HL-60 (cell line): ENCODE measurements at regions not wholly inside any gene's neighbourhood (a gene's known extent, or its start where the extent isn't known, plus 50 kb on each side); places are given as distances from the start of the nearest gene placed in this dataset.

ENCODE experiments used
- DNase-seq, 2 experiments: peaks; one replicate each; pipeline ENCODE4 v3.0.0-alpha.2; 2010 to 2020; ENCODE audit warnings: low read depth in 1 of 2, low spot score in 1 of 2
- H3K27ac ChIP-seq: fragments of 250-450 bp; sonication (Bioruptor Pico); replicated peaks from 2 replicates; pipeline ENCODE4 v1.5.1; 2020; ENCODE audit warnings: mild to moderate bottlenecking, moderate library complexity
- H3K27me3 ChIP-seq: fragments of 250-450 bp; sonication (Bioruptor Pico); 2 replicates; pipeline ENCODE4 v1.5.1; 2021; ENCODE audit warnings: mild to moderate bottlenecking, moderate library complexity; ENCODE audit not compliant: insufficient read depth, poor library complexity, severe bottlenecking
- H3K4me3 ChIP-seq: replicated peaks from 2 replicates; pipeline ENCODE4 v1.5.1; 2011; ENCODE audit warnings: mild to moderate bottlenecking, control low read depth, low read length; ENCODE audit not compliant: insufficient read depth
- GABPA ChIP-seq: IDR thresholded peaks from 2 replicates; pipeline ENCODE4 v1.6.1; 2012; ENCODE audit warnings: low read depth
- POLR2AphosphoS5 ChIP-seq: IDR thresholded peaks from 2 replicates; pipeline ENCODE4 v1.6.1; 2012; ENCODE audit warnings: low read depth
- SPI1 ChIP-seq: IDR thresholded peaks from 2 replicates; pipeline ENCODE4 v1.6.1; 2012; ENCODE audit warnings: low read depth, mild to moderate bottlenecking, borderline replicate concordance
- TF ChIP-seq, protein P1 (sequence below): IDR thresholded peaks from 2 replicates; pipeline ENCODE4 v1.6.1; 2012; ENCODE audit warnings: low read depth; ENCODE audit not compliant: insufficient replicate concordance
- TF ChIP-seq, protein P2 (sequence below): IDR thresholded peaks from one replicate; pipeline ENCODE4 v1.5.1; 2011; ENCODE audit warnings: low read length, control low read depth, inconsistent platforms; ENCODE audit not compliant: insufficient read depth

- no peak for DNase-seq
- TF ChIP-seq, protein P1, sequence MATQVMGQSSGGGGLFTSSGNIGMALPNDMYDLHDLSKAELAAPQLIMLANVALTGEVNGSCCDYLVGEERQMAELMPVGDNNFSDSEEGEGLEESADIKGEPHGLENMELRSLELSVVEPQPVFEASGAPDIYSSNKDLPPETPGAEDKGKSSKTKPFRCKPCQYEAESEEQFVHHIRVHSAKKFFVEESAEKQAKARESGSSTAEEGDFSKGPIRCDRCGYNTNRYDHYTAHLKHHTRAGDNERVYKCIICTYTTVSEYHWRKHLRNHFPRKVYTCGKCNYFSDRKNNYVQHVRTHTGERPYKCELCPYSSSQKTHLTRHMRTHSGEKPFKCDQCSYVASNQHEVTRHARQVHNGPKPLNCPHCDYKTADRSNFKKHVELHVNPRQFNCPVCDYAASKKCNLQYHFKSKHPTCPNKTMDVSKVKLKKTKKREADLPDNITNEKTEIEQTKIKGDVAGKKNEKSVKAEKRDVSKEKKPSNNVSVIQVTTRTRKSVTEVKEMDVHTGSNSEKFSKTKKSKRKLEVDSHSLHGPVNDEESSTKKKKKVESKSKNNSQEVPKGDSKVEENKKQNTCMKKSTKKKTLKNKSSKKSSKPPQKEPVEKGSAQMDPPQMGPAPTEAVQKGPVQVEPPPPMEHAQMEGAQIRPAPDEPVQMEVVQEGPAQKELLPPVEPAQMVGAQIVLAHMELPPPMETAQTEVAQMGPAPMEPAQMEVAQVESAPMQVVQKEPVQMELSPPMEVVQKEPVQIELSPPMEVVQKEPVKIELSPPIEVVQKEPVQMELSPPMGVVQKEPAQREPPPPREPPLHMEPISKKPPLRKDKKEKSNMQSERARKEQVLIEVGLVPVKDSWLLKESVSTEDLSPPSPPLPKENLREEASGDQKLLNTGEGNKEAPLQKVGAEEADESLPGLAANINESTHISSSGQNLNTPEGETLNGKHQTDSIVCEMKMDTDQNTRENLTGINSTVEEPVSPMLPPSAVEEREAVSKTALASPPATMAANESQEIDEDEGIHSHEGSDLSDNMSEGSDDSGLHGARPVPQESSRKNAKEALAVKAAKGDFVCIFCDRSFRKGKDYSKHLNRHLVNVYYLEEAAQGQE: no peak
- TF ChIP-seq, protein P2, sequence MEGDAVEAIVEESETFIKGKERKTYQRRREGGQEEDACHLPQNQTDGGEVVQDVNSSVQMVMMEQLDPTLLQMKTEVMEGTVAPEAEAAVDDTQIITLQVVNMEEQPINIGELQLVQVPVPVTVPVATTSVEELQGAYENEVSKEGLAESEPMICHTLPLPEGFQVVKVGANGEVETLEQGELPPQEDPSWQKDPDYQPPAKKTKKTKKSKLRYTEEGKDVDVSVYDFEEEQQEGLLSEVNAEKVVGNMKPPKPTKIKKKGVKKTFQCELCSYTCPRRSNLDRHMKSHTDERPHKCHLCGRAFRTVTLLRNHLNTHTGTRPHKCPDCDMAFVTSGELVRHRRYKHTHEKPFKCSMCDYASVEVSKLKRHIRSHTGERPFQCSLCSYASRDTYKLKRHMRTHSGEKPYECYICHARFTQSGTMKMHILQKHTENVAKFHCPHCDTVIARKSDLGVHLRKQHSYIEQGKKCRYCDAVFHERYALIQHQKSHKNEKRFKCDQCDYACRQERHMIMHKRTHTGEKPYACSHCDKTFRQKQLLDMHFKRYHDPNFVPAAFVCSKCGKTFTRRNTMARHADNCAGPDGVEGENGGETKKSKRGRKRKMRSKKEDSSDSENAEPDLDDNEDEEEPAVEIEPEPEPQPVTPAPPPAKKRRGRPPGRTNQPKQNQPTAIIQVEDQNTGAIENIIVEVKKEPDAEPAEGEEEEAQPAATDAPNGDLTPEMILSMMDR: no peak
- TF ChIP-seq GABPA: no peak
- TF ChIP-seq POLR2AphosphoS5: no peak
- no peak for TF ChIP-seq SPI1
Measured at GRCh38 chr18:56270671-56271250, 367.6 kb downstream of the TXNL1 start.

DNA sequence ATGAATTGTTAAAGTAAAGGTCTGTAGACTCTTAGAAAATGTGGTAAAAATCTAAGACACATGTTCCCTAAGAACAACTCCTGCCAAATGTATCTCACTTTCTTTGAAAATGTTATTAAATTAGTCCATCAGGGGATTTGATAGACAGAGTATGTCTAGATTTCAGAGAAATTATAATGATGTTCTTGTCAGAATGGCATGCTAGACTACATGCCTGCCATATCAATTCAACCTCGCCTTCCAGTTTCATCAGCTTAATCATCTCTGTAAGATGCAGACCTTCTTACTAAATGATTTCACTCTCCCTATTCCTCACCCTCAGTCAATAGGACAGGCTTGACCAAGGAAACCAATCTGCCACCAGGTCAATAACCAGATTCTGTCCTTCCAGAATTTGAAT is 368.4 kb downstream of the TXNL1 start:
- TF ChIP-seq, protein P1: no peak
- no peak for TF ChIP-seq SPI1

More at GRCh38 chr18:56270671-56271250, 367.6 kb downstream of the TXNL1 start:
- no peak overlapping the region for H3K4me3 ChIP-seq
- no peak overlapping the region for H3K27ac ChIP-seq
- H3K27me3 ChIP-seq: no peaks in the 10 kb centered on the region

DNA sequence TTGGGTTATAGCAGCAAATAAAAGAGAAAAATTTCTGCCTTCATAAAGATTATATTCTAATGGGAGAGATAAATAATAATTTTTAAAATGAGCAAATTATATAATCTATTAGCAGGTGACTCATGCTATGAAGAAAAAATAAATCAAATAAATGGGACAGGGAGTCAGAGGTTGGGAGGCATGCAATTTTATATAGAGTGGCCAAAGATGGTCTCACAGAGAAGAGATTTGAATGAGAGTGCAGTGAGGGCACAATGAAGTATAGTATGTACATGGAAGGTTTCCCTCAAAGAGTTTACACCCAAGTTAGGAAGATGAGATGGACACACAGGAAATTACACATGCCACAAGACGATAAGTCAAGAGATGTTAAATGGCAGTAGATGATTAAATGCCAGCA is 369.4 kb downstream of the TXNL1 start:
- TF ChIP-seq GABPA (no peak), POLR2AphosphoS5 (no peak), SPI1 (no peak)
- TF ChIP-seq, protein P1: no peak
- TF ChIP-seq, protein P2: no peak
- no peaks in the 10 kb centered on the region for H3K27me3 ChIP-seq
- no peak overlapping the region for H3K27ac ChIP-seq
- DNase-seq: no peak
- H3K4me3 ChIP-seq: no peak overlapping the region

More for the DNA sequence above, 368.4 kb downstream of the TXNL1 start:
- no peak for DNase-seq
- no peaks in the 10 kb centered on the region for H3K27me3 ChIP-seq
- H3K27ac ChIP-seq: no peak overlapping the region
- no peak overlapping the region for H3K4me3 ChIP-seq
